SH-SY5Y (cell line): ENCODE measurements at regions not wholly inside any gene's neighbourhood (a gene's known extent, or its start where the extent isn't known, plus 50 kb on each side); places are given as distances from the start of the nearest gene placed in this dataset.

Experiments
- GATA2 ChIP-seq: IDR thresholded peaks from 2 replicates; pipeline ENCODE4 v1.6.1; 2011; ENCODE audit warnings: mild to moderate bottlenecking, low read depth, low read length
- GATA3 ChIP-seq: IDR thresholded peaks from 2 replicates; pipeline ENCODE4 v1.6.1; 2011; ENCODE audit warnings: low read depth, mild to moderate bottlenecking, low read length, moderate library complexity

- no peak for TF ChIP-seq GATA2
- TF ChIP-seq GATA3, result no peak
Measured at GRCh38 chr2:184261818-184262217, 336.5 kb upstream of the ZNF804A start.
